NCI-H1694 (cell line): ENCODE measurements at regions not wholly inside any gene's neighbourhood (a gene's known extent, or its start where the extent isn't known, plus 50 kb on each side); places are given as distances from the start of the nearest gene placed in this dataset.

ENCODE experiments used
- DNase-seq: peaks from one replicate; lab custom pipeline; 2025; lab: John Stamatoyannopoulos, UW

DNA sequence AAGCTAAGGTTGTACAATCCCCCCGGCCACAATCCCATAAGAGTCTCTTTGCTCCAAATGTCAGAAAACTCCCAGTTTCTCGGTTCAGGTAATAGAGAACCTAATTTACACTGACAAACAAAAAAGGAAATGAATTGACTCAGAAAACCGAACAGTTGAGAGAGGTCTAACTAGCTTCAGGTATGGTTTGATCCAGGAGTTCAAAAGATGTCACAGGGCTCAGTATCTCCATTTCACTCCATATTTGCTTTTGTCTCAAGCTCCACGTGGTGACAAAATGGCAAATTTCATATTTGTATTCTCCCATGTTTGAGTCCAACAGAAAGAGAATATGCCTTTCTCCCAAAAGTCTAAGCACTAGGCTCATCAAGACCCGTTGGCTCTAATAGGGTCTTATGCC is 117.4 kb downstream of the AXIN2 start:
- no peak for DNase-seq

DNA sequence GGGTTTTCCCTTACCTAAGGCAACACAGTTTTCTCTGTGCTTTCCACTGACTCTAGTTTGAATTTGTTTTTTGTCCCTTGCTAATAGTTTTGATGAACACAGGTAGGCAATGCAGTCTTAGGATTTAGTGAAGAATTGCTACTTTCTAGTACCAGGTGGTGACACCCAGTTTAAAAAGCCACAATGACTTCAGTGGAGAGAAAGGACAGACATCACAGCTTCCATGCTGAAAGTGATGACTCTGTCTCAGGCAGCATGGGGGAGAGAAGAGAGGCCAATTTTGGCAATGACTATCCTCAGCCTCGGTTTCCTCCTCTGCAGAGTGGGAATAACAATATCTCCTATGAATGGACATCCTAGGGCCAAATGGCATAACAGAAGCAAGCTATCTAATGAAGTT is 118.8 kb downstream of the AXIN2 start:
- DNase-seq = no peak

DNA sequence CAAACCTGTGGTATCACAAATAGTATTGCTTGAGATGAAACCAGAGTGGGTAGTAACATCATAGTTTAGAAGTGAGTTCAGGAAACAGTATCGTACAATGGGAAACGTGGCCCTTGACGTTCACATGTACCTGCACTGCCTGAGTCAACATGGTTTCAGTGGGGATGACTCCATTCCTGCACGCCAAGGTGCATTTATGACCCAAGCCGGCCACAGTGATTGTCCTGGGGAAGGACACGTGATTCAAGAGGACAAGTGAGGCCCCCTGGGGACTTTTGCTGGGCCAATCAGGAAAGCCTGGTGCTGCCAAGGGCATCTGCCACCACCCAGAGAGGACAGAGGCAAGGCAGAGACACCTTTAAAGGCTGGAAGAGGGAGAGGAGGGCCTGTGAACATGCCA is 119.2 kb downstream of the AXIN2 start:
- DNase-seq = no peak

DNA sequence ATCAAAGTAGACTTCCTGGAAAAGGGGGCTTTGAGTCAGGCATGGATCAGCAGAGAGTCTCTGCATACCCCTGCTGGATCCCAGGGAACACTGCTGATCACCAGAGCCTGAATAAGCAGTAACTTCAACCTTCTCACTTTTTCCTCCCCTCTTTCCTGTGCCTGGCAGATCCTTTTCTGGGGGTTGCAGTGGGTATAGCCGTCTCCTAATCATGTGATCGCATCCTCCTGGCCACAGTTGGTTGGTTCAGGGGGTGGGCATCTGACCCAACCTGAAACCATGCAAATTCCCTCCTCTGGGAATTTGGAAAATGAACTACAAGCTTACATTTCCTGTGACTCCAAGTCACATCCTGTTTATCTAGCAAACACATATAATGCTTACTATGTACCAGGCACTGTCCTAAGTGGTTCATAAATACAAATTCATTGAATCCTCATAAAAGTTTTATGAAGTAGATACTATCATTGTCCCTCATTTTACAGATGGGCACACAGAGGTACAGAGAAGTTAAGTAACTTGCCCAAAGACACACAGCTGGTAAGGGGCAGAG is 120.3 kb downstream of the AXIN2 start:
- no peak for DNase-seq

DNA sequence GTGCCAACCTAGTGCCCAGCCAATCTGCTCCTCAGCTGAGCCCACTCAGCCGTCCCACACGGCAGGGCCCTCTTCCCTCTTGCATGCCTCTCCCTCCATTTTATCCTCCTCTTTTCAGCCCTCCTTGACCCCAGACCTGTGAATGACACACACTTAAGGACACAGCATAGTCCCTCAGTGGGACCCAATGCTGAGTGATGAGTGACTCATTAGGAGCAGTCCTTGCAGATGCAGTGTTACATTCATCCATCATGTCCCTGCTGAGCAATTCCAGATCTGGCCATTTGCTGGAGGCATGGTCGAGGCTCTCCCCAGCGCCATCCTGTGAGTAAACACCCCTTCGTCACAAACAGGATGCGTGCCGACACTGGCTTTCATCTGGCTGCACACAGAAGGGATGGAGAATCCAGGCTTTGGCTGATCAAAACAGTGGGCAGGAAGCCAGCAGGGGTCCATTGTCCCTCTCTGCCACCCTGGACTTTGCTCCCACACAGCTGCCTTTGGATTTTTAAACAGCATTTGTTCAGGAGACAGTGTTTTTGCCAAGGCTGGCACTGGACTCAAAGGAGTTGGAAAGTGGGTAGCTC is 122.6 kb downstream of the AXIN2 start:
- DNase-seq = no peak

DNA sequence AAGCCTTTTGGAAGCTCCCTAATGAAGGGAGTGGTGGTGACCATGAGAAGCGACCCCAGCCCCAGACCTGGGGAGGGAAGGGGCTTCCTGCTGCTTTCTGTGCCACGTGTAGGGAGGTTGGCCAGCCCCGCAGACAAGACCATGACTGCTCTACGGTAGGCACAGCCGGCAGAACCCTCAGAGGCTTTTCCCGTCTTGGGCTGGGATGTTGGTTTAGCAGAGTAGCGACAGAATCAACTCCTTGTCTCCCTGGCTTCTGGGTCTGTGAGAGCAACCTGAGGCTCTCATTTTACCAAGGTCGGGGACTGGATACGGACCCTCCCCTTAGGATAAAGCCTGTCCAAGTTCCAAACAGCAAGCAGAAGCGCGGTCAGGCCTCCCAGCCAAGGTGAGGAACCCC is 123.3 kb downstream of the AXIN2 start:
- no peak for DNase-seq

DNA sequence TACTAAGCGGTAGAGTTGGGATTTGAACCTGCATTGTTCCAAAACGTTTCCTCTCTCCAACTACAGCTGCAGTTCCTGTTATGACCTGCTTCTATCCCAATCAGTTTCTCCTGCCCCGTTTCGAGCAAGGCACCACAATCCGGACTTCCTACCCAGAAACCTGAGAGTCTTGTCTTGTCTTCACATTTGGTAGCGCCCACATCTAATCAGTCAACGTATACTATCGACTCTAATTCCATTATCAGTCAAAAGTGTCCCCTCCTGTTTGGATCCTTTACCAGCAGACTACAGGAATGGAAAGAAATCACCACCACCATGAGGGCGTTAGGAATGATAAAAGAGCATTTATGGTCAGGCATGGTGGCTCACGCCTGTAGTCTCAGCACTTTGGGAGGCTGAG is 124.6 kb downstream of the AXIN2 start:
- no peak for DNase-seq

DNA sequence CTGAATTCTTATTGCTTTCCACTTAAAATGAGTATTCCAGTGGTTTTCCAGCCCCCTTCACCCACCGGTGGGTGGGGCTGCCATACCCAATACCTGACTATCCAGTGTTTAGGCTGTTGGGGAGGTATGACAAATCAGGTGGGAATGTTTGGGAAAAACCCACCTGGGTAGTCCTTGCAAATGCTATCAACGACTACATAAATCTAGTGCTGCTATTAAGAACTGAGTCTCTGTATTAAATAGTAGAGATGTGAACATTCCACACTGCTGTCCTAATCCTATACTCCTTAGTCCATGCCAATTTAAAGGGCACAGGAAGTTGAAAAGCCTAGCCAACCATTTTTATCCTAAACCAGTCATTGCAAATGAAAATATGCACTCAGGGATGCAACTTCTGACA is 126.6 kb downstream of the AXIN2 start:
- DNase-seq = no peak

DNA sequence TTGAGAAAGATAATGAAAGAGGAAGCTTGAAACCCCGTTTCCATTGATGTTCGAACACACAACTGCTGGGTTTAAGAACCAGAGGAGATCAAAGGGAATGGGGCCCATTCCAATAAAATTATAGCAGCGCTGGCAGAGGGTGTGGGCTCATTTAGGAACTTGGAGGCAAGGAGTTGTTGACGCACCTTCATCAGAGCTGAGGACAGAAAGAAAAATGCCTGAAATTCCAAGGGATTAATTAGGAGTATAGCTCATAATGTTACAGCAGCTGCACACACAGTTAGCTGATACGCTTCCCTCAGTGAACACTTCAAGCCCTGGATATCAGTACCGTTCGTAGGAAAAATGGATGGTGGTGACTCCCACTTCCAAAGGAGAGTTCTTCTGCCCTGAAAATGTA is 127.2 kb downstream of the AXIN2 start:
- no peak for DNase-seq

DNA sequence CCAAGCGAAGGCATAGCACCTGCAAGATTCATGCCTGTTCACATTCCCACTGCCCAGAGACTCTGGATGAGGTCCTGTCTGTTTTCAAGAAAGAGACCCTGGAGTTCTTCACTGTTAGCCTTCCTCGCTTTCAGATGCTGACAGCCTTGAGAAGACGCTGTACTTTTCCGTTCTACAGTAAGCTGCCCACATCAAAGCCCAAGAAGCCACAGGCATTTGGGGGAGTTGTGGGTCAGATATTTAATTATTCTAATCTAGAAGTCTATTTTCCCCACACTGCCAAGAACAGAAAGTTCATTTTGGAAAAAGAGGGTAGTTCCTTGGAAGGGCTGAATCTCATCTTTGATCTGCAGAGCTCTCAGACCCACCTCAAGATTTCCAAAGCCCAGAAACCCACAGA is 127.9 kb downstream of the AXIN2 start:
- DNase-seq = no peak

DNA sequence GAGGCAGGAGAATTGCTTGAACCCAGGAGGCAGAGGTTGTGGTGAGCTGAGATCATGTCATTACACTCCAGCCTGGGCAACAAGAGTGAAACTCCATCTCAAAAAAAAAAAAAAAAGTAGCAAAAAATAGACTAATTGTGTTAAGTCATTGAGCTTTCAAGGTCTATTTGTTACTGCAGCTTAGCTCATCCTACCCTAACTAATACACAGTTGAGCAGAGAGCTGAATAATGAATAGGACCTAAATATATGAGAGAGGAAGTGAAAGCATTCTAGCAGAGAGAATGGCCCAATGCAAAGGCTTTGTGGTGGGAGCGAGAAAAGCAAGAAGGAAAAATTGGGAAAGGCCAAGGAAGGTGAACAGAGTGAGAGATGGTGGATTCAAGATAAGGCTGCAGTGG is 128.3 kb downstream of the AXIN2 start:
- no peak for DNase-seq

DNA sequence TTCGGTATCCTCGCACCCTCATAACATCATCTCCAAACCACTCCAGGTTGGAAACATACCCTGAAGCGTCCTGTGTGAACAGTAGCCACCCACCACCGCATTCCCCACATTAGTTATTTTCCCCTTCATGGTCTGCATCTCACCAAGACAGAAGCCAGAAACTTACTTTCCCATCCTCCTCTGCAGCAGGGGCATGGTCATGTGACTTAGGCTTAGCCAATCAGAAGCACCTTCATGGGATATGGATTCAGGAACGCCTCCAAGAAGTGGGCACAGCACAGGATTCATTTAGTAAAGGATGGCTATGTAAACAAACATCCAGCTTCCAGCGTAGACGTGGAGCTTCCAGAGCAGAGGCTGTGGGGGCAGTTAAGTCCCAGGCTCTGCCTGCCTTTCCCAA is 130.3 kb downstream of the AXIN2 start:
- no peak for DNase-seq

DNA sequence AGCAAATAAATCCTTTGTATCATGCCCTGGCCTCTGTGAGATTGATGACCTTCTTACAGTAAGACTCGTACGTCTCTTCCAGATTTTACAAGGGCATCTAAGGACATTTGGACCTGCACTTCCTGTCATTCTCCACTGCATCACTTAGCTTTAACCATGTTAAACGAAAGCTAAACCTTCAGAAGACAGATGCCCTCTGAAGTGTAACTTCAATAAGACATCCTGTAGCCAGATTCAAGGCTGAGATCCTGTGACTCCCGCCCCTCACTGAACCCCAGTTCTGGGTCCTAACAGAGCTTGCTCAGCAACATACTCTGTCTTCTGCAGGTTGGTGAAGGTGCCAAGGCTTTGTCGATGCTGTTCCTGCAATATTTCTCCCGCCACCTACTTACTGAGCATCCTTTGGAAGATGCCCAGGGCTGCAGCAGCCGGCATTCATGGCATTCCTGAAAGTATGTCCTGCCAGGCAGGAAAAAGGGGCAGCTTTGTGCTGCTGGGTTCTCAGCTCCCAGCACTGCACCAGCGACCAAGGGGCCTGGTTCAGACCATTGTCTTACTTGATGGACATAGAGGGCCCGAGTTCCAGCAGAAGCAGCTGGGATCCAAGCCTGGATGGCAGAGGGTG is 131.1 kb downstream of the AXIN2 start:
- DNase-seq = no peak

DNA sequence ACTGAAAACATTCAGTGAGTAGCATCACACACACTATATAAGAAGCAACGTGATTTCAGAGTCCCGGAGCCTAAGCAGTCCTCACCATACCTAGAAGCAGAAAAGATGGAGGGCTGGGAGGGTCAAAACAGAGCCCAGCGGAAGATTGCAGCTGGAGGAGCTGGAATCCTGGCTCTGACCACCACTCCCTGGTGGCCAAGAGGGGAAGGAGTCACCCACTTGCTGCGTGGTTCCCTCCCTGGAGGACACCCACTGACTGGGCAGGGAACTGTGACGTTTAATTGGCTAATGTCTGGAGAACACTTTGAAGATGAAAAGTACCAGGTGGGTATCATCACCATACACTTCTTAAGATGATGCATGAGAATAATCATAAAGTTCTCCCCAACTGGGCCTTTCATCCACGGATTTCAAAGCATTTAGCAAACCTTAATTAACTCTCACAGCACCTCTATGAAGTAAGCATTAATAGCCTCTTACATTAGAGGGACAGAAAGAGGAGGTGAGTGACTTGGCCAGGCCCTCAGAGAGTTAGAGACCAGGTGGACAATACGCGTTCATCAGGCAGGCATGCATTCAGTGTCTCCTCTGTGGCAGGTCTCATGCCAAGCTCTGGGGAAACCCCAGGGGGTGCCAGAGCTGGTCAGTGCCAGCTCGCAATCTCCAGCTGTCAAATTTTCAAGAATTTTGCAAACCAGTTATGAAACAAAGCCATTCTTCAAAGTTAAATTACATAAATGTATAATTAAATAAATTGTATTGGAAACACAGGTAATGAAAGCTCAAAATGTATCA is 137.9 kb downstream of the AXIN2 start:
- DNase-seq = no peak

DNA sequence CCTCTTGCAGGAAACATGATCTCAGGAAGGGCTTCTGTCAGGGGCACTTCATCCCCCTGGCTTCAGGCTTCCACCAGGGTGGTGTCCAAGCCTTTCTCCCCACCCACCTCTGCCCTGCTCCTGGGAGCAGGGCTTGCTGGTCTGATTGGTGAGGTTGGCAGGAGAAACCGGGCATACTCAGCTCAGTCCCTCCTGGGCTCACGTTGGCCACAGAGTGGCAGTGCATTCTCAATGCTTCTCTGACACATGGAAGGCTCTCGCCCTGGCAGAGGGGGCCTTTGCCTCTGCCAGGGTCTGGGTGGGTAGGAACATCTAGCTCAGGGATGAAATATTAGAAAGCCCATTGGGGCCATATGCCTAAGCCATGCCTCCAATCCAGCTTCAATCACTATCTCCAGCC is 142.8 kb downstream of the AXIN2 start:
- no peak for DNase-seq

DNA sequence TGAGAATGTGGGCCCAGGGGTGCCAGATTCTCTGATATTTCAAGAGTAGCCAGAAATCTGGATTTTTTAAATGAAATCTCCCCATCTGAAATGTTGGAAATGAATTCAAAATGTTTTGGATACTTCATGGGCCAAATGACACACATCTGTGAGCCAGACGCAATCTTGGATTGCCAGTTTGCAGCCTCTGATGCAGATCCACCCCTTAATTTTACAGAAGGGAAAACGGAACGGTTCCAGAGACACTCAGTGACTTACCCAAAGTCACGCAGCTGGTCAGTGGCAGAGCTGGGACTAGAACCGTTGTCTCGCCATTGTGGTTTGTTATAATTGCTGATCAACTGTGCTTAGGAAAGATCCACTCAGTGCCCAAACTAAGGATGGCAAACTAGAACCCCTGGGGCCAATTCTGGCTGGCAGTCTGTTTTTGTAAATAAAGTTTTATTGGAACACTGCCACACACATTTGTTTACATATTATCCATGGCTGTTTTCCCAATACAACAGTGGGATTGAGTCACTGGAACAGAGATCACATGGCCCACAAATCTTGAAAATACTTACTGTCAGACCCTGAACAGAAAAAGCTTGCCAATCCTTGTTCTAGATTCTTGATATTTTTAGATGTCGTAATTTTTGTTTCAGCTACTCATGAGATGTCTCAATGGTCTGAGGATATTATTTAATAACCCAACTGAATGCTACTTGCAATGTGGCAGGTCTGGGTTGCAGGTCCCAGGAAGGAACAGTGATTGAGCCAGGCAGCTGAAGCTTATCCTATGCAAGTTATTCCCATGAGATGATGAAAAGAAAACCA is 143.8 kb downstream of the AXIN2 start:
- no peak for DNase-seq

DNA sequence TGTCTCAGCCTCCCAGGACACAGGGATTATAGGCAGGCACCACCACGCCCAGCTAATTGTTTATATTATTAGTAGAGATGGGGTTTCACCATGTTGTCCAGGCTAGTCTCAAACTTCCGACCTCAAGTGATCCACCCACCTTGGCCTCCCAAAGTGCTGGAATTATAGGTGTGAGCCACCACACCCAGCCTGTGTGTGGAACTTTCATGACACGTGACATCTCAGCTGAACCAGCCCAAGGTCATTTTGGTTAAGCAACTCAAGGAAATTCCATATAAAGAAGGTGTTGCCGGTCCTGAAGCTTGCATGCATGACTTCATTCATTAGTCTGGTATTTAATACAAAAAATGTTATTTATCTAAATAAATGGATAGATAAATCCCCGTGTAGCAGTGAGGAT is 145.5 kb downstream of the AXIN2 start:
- DNase-seq = no peak

DNA sequence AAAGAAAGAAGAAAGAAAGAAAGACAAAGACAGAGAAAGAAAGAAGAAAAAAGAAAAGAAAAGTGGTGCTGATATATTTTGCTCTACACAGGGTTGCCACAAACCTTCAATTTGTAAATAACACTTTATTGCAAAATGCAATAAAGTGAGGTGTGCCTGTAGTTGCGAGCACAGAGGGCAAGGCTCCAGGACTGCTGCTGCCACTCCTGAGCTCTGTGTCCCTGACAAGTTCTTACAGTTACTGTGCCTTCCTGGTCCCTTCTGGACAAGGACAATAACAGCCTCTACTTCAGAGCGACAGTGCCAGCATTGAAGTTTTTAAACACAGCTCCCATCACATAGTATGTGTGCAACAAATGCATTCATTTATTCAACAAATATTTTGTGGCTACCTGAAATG is 148.1 kb downstream of the AXIN2 start:
- no peak for DNase-seq

DNA sequence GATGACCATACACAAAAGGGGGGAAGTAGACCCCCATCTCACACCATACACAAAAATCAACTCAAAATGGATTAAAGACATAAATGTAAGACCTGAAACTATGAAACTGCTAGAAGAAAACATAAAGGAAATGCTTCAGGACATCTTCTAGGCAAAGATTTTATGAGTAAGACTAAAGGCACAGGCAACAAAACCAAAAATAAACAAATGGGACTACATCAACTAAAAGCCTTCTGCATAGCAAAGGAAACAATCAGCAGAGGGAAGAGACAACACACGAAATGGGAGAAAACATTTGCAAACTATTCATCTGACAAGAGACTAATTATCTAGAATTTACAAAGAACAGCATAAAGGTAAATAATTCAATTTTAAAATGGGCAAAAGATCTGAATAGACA is 152.1 kb downstream of the AXIN2 start:
- no peak for DNase-seq

DNA sequence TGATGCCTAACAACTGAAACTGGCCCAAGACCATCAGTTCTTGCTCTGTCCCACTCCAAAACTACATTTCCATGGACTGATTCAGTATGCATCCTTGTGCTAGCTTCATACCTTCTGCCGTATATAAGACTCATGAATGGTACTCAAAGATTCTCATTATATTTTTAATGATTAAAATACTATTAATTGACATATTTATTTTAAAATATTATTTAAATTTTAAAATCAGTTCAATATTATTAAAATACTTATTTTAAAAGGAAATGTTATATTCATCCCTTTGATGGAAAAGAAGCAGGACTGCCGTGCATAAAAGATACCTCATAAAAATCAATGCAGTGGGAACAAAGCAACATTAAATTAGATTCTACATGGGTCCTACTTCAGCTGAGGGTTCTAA is 153.4 kb downstream of the AXIN2 start:
- DNase-seq = no peak

DNA sequence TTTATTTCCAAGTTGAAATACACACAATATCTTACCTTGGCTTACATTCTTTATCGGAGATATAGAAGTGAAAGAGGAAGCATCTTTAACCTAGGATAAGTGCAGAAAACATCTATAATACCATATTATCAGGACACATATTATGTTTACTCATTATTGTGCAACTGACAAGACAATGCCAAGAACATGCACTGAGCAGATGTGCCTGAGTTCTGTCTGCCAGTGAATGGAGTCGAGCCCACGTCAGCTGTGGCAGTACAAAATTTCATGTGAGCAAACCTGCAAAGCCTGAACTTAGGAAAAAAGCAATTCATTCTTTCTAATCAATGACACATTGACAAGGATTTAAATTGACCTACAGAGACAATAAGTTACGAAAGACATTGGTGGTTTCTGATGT is 154.4 kb downstream of the AXIN2 start:
- DNase-seq = no peak

DNA sequence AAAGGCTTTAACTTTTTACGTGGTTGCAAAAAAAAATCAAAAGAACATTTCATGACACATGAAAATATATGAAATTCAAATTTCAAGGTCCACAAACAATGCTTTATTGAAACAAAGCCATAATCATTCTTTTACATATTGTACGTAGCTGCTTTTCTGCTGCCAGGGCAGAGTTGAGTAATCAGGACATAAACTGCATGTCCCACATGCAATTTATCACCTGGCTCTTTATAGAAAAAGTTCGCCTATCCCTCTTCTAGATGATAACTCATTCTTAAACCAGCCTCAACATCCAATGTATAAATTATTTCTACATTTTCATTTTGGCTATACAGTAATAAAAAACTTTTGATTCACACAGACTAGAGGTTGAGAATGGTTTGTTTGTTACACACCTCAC is 154.9 kb downstream of the AXIN2 start:
- DNase-seq = no peak

DNA sequence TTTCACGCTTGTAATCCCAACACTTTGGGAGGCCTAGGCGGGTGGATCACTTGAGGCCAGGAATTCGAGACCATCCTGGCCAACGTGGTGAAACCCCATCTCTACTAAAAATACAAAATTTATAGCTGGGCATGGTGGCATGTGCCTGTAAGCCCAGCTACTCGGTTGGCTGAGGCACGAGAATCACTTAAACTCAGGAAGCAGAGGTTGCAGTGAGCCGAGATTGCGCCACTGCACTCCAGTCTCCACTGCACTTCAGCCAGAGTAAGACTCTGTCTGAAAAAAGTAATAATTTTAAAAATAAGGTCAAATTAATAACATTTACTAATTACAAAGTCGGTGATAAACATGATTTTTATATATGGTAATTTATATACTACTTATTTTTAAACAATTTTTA is 155.9 kb downstream of the AXIN2 start:
- no peak for DNase-seq
